ENCODE measurements at regions not wholly inside any gene's neighbourhood (a gene's known extent, or its start where the extent isn't known, plus 50 kb on each side); places are given as distances from the start of the nearest gene placed in this dataset.

DNA sequence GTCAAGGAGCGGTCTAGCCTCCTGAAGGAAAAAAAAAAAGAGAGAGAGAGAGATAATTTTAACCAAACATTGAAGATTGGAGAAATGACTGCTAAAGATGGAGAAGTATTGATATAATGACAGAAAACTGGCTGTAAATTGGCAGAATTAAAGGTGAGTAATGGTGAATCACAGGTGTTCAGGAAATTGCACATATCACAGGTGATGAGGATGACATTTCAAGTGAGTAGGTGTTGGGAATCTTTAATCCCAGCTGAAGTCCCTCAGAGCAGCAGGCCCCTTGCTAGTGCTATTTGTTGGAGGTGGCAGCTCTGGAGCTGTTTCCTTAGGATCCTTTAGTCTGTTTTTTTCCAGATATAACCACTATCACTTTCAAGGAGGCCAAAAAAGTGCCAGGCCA lies 678.4 kb upstream of the VRK2 start:
- Histone ChIP-seq H4K20me1 (ENCODE audit: control insufficient read depth, insufficient read depth, insufficient read length) (no peaks in the 10 kb centered on the region), H2BK15ac (ENCODE audit: low read depth, low read length) (no peak overlapping the region), H3K14ac (ENCODE audit: insufficient read depth, low read length) (no peak overlapping the region), H2BK20ac (ENCODE audit: low read depth, low read length, poor library complexity, severe bottlenecking) (no peak overlapping the region), H2BK120ac (ENCODE audit: low read depth, low read length, poor library complexity, severe bottlenecking) (no peak overlapping the region), H3K27ac (ENCODE audit: insufficient read length, low read depth, low read length) (no peak overlapping the region), H3K4me1 (ENCODE audit: insufficient read depth, low read length) (no peaks in the 10 kb centered on the region), H2AK5ac (ENCODE audit: insufficient read length, low read length) (no peak overlapping the region), H3K23me2 (ENCODE audit: insufficient read length, low read depth, low read length, poor library complexity, severe bottlenecking) (no peaks in the 10 kb centered on the region), H3K79me1 (ENCODE audit: insufficient read depth, low read depth, low read length, poor library complexity, severe bottlenecking) (no peaks in the 10 kb centered on the region), H3K27me3 (ENCODE audit: insufficient read depth, low read length) (no peaks in the 10 kb centered on the region), H3K18ac (ENCODE audit: insufficient read length, low read depth, low read length) (no peak overlapping the region), H3K23ac (ENCODE audit: insufficient read length, low read depth, low read length) (no peak overlapping the region), H2BK12ac (ENCODE audit: insufficient read length, low read depth, low read length) (no peak overlapping the region), H3K56ac (ENCODE audit: insufficient read length, low read depth, low read length) (no peak overlapping the region), H3K4ac (ENCODE audit: low read depth, low read length) (no peak overlapping the region), H3K9ac (ENCODE audit: extremely low read depth, insufficient read length, low read length) (no peak overlapping the region), H4K91ac (ENCODE audit: insufficient read length, low read depth, low read length) (no peak overlapping the region), H3T11ph (ENCODE audit: low read length) (no peak overlapping the region), H3K79me2 (ENCODE audit: insufficient read depth, low read length) (no peaks in the 10 kb centered on the region), H4K5ac (ENCODE audit: insufficient read length, low read depth, low read length) (no peak overlapping the region), H2BK5ac (ENCODE audit: insufficient read length, low read length) (no peak overlapping the region), H3K4me2 (ENCODE audit: insufficient read depth, insufficient read length, low read length) (no peak overlapping the region), H4K8ac (replicated peaks; ENCODE audit: insufficient read length, low read depth, low read length) (no peak overlapping the region), H2AFZ (ENCODE audit: low read length) (no peak overlapping the region), H3K9me3 (ENCODE audit: control insufficient read depth, low read depth, low read length) (no peaks in the 10 kb centered on the region)
- Mint-ChIP-seq H3K4me3 (no peak overlapping the region), H3K27ac (no peak overlapping the region), H3K9me3 (peaks cover 0 to 3% of the 10 kb centered on the region in 2 experiments; a peak in 2 of 5 replicates), H3K4me1 (peaks cover 2 to 6% of the 10 kb centered on the region in 2 experiments; a peak in 3 of 4 replicates), H3K27me3 (ENCODE audit: low read depth) (peaks cover 3% of the 10 kb centered on the region), H3K36me3 (ENCODE audit: insufficient read depth in 1 of 3, low read depth in 3 of 3) (no peaks in the 10 kb centered on the region)
- DNase-seq: no peak
- TF ChIP-seq, protein P1, sequence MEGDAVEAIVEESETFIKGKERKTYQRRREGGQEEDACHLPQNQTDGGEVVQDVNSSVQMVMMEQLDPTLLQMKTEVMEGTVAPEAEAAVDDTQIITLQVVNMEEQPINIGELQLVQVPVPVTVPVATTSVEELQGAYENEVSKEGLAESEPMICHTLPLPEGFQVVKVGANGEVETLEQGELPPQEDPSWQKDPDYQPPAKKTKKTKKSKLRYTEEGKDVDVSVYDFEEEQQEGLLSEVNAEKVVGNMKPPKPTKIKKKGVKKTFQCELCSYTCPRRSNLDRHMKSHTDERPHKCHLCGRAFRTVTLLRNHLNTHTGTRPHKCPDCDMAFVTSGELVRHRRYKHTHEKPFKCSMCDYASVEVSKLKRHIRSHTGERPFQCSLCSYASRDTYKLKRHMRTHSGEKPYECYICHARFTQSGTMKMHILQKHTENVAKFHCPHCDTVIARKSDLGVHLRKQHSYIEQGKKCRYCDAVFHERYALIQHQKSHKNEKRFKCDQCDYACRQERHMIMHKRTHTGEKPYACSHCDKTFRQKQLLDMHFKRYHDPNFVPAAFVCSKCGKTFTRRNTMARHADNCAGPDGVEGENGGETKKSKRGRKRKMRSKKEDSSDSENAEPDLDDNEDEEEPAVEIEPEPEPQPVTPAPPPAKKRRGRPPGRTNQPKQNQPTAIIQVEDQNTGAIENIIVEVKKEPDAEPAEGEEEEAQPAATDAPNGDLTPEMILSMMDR (conservative IDR thresholded peaks at IDR 0.05): no peak
- WGBS (ENCODE audit: extremely low coverage, insufficient read length, low lambda C conversion rate): no CpG with 5 or more reads among the region's 1 CpG

Data from H9 (cell line).